K562 (cell line): ENCODE measurements at regions not wholly inside any gene's neighbourhood (a gene's known extent, or its start where the extent isn't known, plus 50 kb on each side); places are given as distances from the start of the nearest gene placed in this dataset.
"Not testable (repeated sequence)": the region's sequence is repeated elsewhere in the genome, so short reads cannot be mapped to it uniquely, and the experiment has no call there.

Experiments
- ATAC-seq: fragments of 200-7000 bp; cut with Tn5 transposase; 3 replicates; pipeline ENCODE4 v1.9.1; 2020; ENCODE audit warnings: moderate library complexity
- BruUV-seq: library from RNA; stranded (reverse); fragments of 400-500 nt; replicated peaks from 2 replicates; lab custom pipeline; 2021; lab: Mats Ljungman, UMichigan
- CTCF ChIA-PET: fragments of 300-600 bp; formaldehyde crosslinking; extraction: SDS; loops from one replicate; lab custom pipeline; 2021; ENCODE audit warnings: low intra/inter-chr PET ratio; lab: Yijun Ruan, JAX
- POLR2A ChIA-PET: fragments of 300-600, 350-650 bp; sonication (Branson Sonifier 250); formaldehyde crosslinking; extraction: SDS; loops from one replicate; lab custom pipeline; 2021; ENCODE audit warnings: antibody characterized with exemption, inconsistent platforms; lab: Yijun Ruan, JAX
- DNase-seq, 4 experiments: peaks; one replicate each; pipeline versions ENCODE4 v3.0.0 to v3.0.0-alpha.2; 2011 to 2018; ENCODE audit warnings: low spot score in 3 of 4, mixed read lengths in 3 of 4; ENCODE audit errors: extremely low read depth in 1 of 4
- FAIRE-seq: peaks from 2 replicates; lab custom pipeline; 2011; peaks lifted over from hg19 to GRCh38; lab: Jason Lieb, UNC
- H2AFZ ChIP-seq: 2 replicates; pipeline ENCODE4 v1.6.0; 2011; ENCODE audit warnings: low read depth, low read length, control low read depth, inconsistent platforms
- H3K27ac ChIP-seq: fragments of 200-600 bp; 3 replicates; pipeline ENCODE4 v1.8.0; 2011; ENCODE audit warnings: low read depth, mild to moderate bottlenecking, control low read depth, inconsistent platforms, low read length, moderate library complexity, mixed read lengths; ENCODE audit errors: extremely low read depth
- H3K27me3 ChIP-seq, 2 experiments: fragments of 300-600 bp in 1 of 2; 2 replicates in 1 of 2; 3 replicates in 1 of 2; pipeline versions ENCODE4 v1.6.0 to v1.8.0; 2011; ENCODE audit warnings: inconsistent platforms in 2 of 2, low read length in 2 of 2, mild to moderate bottlenecking in 1 of 2, mixed read lengths in 1 of 2, moderate library complexity in 1 of 2; ENCODE audit not compliant: control insufficient read depth in 2 of 2, insufficient read depth in 2 of 2
- H3K36me3 ChIP-seq: fragments of 300-600 bp; 3 replicates; pipeline ENCODE4 v1.8.0; 2011; ENCODE audit warnings: mild to moderate bottlenecking, low read length, inconsistent platforms; ENCODE audit not compliant: control insufficient read depth, insufficient read depth
- H3K4me1 ChIP-seq, 2 experiments: fragments of 200-600 bp in 1 of 2; replicated peaks in 1 of 2; 2 replicates in 1 of 2; 3 replicates in 1 of 2; pipeline versions ENCODE4 v1.5.1 to v1.8.0; 2011; ENCODE audit warnings: inconsistent platforms in 2 of 2, low read length in 2 of 2, mild to moderate bottlenecking in 1 of 2, mixed read lengths in 1 of 2, moderate library complexity in 1 of 2; ENCODE audit not compliant: control insufficient read depth in 2 of 2, insufficient read depth in 2 of 2
- H3K4me2 ChIP-seq: 2 replicates; pipeline ENCODE4 v1.6.1; 2011; ENCODE audit warnings: low read length, control low read depth, inconsistent platforms, mixed read lengths; ENCODE audit not compliant: insufficient read depth
- H3K4me3 ChIP-seq: fragments of 200-600 bp; sonication (generic), shearing (Covaris generic); 2 replicates; pipeline ENCODE4 v1.5.1; 2016; ENCODE audit warnings: control low read depth, inconsistent platforms
- H3K79me2 ChIP-seq: fragments of 200-600 bp; 3 replicates; pipeline ENCODE4 v1.8.0; 2011; ENCODE audit warnings: low read length, inconsistent platforms; ENCODE audit not compliant: control insufficient read depth, insufficient read depth
- H3K9ac ChIP-seq, 2 experiments: 2 replicates each; pipeline versions ENCODE4 v1.6.0 to v1.6.1; 2011; ENCODE audit warnings: low read depth in 2 of 2, low read length in 2 of 2, control low read depth in 1 of 2, inconsistent platforms in 1 of 2, mild to moderate bottlenecking in 1 of 2, mixed read lengths in 1 of 2; ENCODE audit not compliant: insufficient read depth in 1 of 2
- H3K9me1 ChIP-seq: one replicate; pipeline ENCODE4 v1.6.0; 2011; ENCODE audit warnings: inconsistent platforms, mild to moderate bottlenecking, low read length, moderate library complexity; ENCODE audit not compliant: control insufficient read depth, insufficient read depth
- H3K9me3 ChIP-seq: replicated peaks from 2 replicates; pipeline ENCODE4 v1.5.1; 2011; ENCODE audit warnings: low read depth, low read length, inconsistent platforms; ENCODE audit not compliant: control insufficient read depth, insufficient read depth
- H4K20me1 ChIP-seq: replicated peaks from 2 replicates; pipeline ENCODE4 v1.6.1; 2011; ENCODE audit warnings: low read length, inconsistent platforms, mixed read lengths; ENCODE audit not compliant: control insufficient read depth, insufficient read depth
- AFF1 ChIP-seq, 2 experiments: fragments of 450-650 bp; IDR thresholded peaks; 2 replicates each; pipeline ENCODE4 v1.6.1; 2018; ENCODE audit warnings: mild to moderate bottlenecking in 2 of 2, low read depth in 1 of 2; ENCODE audit not compliant: partially characterized antibody in 2 of 2
- BCOR ChIP-seq: fragments of 450-650 bp; IDR thresholded peaks from 2 replicates; pipeline ENCODE4 v1.6.1; 2016
- BRF2 ChIP-seq: IDR thresholded peaks from 3 replicates; pipeline ENCODE4 v1.6.1; 2011; ENCODE audit warnings: borderline replicate concordance, mild to moderate bottlenecking; ENCODE audit not compliant: insufficient read length, insufficient read depth
- CTBP1 ChIP-seq: fragments of 450-650 bp; IDR thresholded peaks from 2 replicates; pipeline ENCODE4 v1.6.1; 2016; ENCODE audit warnings: borderline replicate concordance
- EZH2 ChIP-seq: IDR thresholded peaks from 2 replicates; pipeline ENCODE4 v1.6.1; 2012; ENCODE audit warnings: low read depth, mild to moderate bottlenecking, inconsistent platforms, low read length, borderline replicate concordance
- HDAC3 ChIP-seq: fragments of 450-650 bp; IDR thresholded peaks from 2 replicates; pipeline ENCODE4 v1.6.1; 2018; ENCODE audit warnings: borderline replicate concordance, mild to moderate bottlenecking, moderate library complexity; ENCODE audit not compliant: partially characterized antibody
- RBM25 ChIP-seq: fragments of 200-400 bp; formaldehyde crosslinking; IDR thresholded peaks from 2 replicates; pipeline ENCODE4 v1.6.1; 2018; ENCODE audit warnings: low read length, low read depth, moderate library complexity; ENCODE audit not compliant: severe bottlenecking
- ZNF146 ChIP-seq: IDR thresholded peaks from one replicate; pipeline ENCODE4 v1.6.1; 2018; ENCODE audit warnings: missing compliant biosample characterization; ENCODE audit not compliant: unreplicated experiment
- WGBS: fragments of 100-300 bp; shearing (Covaris generic); methylation state at CpG from one replicate; pipeline ENCODE4 v1.1.6; 2016; ENCODE audit warnings: low coverage, mixed read lengths; ENCODE audit not compliant: insufficient coverage; ENCODE audit errors: missing lambda C conversion rate; 5-methylcytosine and 5-hydroxymethylcytosine counted together
- in situ Hi-C: fragments of 300-500 bp; cut with MboI; formaldehyde crosslinking; loops from 4 replicates; pipeline ENCODE4 v1.15.0; 2018; ENCODE audit warnings: inconsistent platforms, mixed read lengths
- intact Hi-C: fragments of 100-400 bp; cut with micrococcal nuclease; formaldehyde crosslinking; loops from 2 replicates; pipeline ENCODE4 v1.14.2; 2022
- TF ChIP-seq, protein P1 (sequence below): fragments of 250-450 bp; sonication (Bioruptor Pico); IDR thresholded peaks from 2 replicates; pipeline ENCODE4 v1.8.0; 2022; ENCODE audit warnings: inconsistent platforms

- TF ChIP-seq BCOR (peak; percentile 59), RBM25 (peak; percentile 11), ZNF146 (CRISPR knock-in tag) (peak; percentile 67)
- H3K9me1 ChIP-seq, intact Hi-C loops, H3K9me3 ChIP-seq, H3K4me1 ChIP-seq, H4K20me1 ChIP-seq, H3K36me3 ChIP-seq, DNase-seq, H3K27me3 ChIP-seq, FAIRE-seq, H3K4me2 ChIP-seq, H3K4me3 ChIP-seq, H3K79me2 ChIP-seq, CTCF ChIA-PET, H3K9ac ChIP-seq, in situ Hi-C loops, POLR2A ChIA-PET, ATAC-seq, BruUV-seq, H2AFZ ChIP-seq, H3K27ac ChIP-seq: not testable (repeated sequence)
- 12% methylated on average over 2 of the region's 3 CpGs for WGBS
Measured at GRCh38 chr5:138678826-138679225, 74.4 kb upstream of the CTNNA1 start.

- in situ Hi-C loops = no loop called here
- ATAC-seq (no peak), FAIRE-seq (no peak), DNase-seq (no peak)
- H4K20me1 ChIP-seq = no peaks in the 10 kb centered on the region
- no peaks in the 10 kb centered on the region for H3K79me2 ChIP-seq
- no peak overlapping the region for H3K4me3 ChIP-seq
- H3K9me3 ChIP-seq = 0 out of 2 replicates have a peak, but pooled peaks cover 3% of the 10 kb centered on the region
- no peak overlapping the region for H2AFZ ChIP-seq
- CTCF ChIA-PET = no interaction called here
- no peaks in the 10 kb centered on the region for H3K36me3 ChIP-seq
- H3K27me3 ChIP-seq = peaks cover 0 to 5% of the 10 kb centered on the region in 2 experiments; a peak in 1 of 5 replicates
- WGBS = 5% methylated on average over 3 of the region's 3 CpGs
- no peak overlapping the region for H3K27ac ChIP-seq
- H3K9ac ChIP-seq = no peak overlapping the region
- no peak overlapping the region for H3K4me2 ChIP-seq
- no TSS peak for BruUV-seq
- H3K9me1 ChIP-seq = no peaks in the 10 kb centered on the region
- intact Hi-C loops = no loop called here
- POLR2A ChIA-PET = no interaction called here
- no peaks in the 10 kb centered on the region for H3K4me1 ChIP-seq
- TF ChIP-seq, protein P1, sequence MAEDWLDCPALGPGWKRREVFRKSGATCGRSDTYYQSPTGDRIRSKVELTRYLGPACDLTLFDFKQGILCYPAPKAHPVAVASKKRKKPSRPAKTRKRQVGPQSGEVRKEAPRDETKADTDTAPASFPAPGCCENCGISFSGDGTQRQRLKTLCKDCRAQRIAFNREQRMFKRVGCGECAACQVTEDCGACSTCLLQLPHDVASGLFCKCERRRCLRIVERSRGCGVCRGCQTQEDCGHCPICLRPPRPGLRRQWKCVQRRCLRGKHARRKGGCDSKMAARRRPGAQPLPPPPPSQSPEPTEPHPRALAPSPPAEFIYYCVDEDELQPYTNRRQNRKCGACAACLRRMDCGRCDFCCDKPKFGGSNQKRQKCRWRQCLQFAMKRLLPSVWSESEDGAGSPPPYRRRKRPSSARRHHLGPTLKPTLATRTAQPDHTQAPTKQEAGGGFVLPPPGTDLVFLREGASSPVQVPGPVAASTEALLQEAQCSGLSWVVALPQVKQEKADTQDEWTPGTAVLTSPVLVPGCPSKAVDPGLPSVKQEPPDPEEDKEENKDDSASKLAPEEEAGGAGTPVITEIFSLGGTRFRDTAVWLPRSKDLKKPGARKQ = no peak
- TF ChIP-seq BRF2 (no peak), CTBP1 (no peak), HDAC3 (no peak), EZH2 (no peak), AFF1 (IDR thresholded peaks at IDR 0.05; ENCODE audit: low read depth in 1 of 2, partially characterized antibody in 2 of 2) (no peak)
Measured at GRCh38 chr5:138677782-138678181, 75.4 kb upstream of the CTNNA1 start.
